H1 (cell line): ENCODE measurements at regions not wholly inside any gene's neighbourhood (a gene's known extent, or its start where the extent isn't known, plus 50 kb on each side); places are given as distances from the start of the nearest gene placed in this dataset.

Experiments used
- CTCF ChIA-PET: fragments of 300-600 bp; sonication (Branson Sonifier 250); formaldehyde crosslinking; loops from one replicate; lab custom pipeline; 2021; ENCODE audit not compliant: partially characterized antibody; lab: Charles Lee
- POLR2A ChIA-PET: fragments of 300-600 bp; sonication (Branson Sonifier 250); formaldehyde crosslinking; loops from one replicate; lab custom pipeline; 2021; ENCODE audit warnings: inconsistent platforms; ENCODE audit not compliant: partially characterized antibody; lab: Charles Lee
- DNase-seq, 2 experiments: peaks; one replicate each; pipeline versions ENCODE4 v3.0.0 to v3.0.0-alpha.2; 2010 to 2022; ENCODE audit warnings: low spot score in 2 of 2, low read depth in 1 of 2, mixed read lengths in 1 of 2
- FAIRE-seq: peaks from 2 replicates; lab custom pipeline; 2011; peaks lifted over from hg19 to GRCh38; lab: Jason Lieb, UNC
- H2AFZ ChIP-seq: 2 replicates; pipeline ENCODE4 v1.8.1; 2012; ENCODE audit warnings: low read length, inconsistent platforms
- H2AK5ac ChIP-seq: 2 replicates; pipeline ENCODE4 v1.6.1; 2013; ENCODE audit warnings: low read depth, low read length
- H2BK120ac ChIP-seq: replicated peaks from 2 replicates; pipeline ENCODE3; 2013; ENCODE audit warnings: low read depth, low read length, inconsistent platforms
- H2BK12ac ChIP-seq: 2 replicates; pipeline ENCODE4 v1.6.1; 2013; ENCODE audit warnings: low read depth, low read length
- H2BK15ac ChIP-seq: 2 replicates; pipeline ENCODE4 v1.6.1; 2013; ENCODE audit warnings: low read length
- H2BK20ac ChIP-seq: 2 replicates; pipeline ENCODE4 v1.6.1; 2013; ENCODE audit warnings: low read length
- H2BK5ac ChIP-seq: 2 replicates; pipeline ENCODE4 v1.6.1; 2013; ENCODE audit warnings: low read depth, low read length
- H3K14ac ChIP-seq: 2 replicates; pipeline ENCODE4 v1.6.1; 2013; ENCODE audit warnings: inconsistent platforms; ENCODE audit not compliant: insufficient read length
- H3K18ac ChIP-seq: 2 replicates; pipeline ENCODE4 v1.6.1; 2013; ENCODE audit warnings: low read length; ENCODE audit errors: extremely low read depth
- H3K23ac ChIP-seq: 2 replicates; pipeline ENCODE4 v1.6.1; 2013; ENCODE audit warnings: inconsistent platforms; ENCODE audit not compliant: insufficient read length
- H3K23me2 ChIP-seq: 2 replicates; pipeline ENCODE4 v1.6.1; 2013; ENCODE audit warnings: low read depth, low read length
- H3K27ac ChIP-seq: 2 replicates; pipeline ENCODE4 v1.6.1; 2011; ENCODE audit warnings: low read depth, low read length, inconsistent platforms
- H3K27me3 ChIP-seq, 4 experiments: replicated peaks in 1 of 4; 1 replicate in 1 of 4; 2 replicates in 3 of 4; pipeline versions ENCODE4 v1.6.1 to v1.8.1; 2011 to 2013; ENCODE audit warnings: low read length in 3 of 4, mild to moderate bottlenecking in 3 of 4, inconsistent platforms in 2 of 4, mixed read lengths in 2 of 4, moderate library complexity in 1 of 4; ENCODE audit not compliant: control insufficient read depth in 3 of 4, insufficient read depth in 3 of 4; ENCODE audit errors: extremely low read depth in 1 of 4
- H3K36me3 ChIP-seq, 4 experiments: 2 replicates each; pipeline versions ENCODE4 v1.6.1 to v1.8.1; 2011 to 2013; ENCODE audit warnings: mild to moderate bottlenecking in 4 of 4, low read length in 3 of 4, moderate library complexity in 2 of 4, control low read depth in 1 of 4, inconsistent platforms in 1 of 4; ENCODE audit not compliant: insufficient read depth in 4 of 4, control insufficient read depth in 2 of 4
- H3K4ac ChIP-seq: replicated peaks from 2 replicates; pipeline ENCODE3; 2013; ENCODE audit warnings: low read length, low read depth, mixed read lengths, inconsistent platforms; ENCODE audit not compliant: insufficient read length
- H3K4me1 ChIP-seq, 4 experiments: replicated peaks in 1 of 4; 1 replicate in 1 of 4; 2 replicates in 3 of 4; pipeline versions ENCODE4 v1.6.1 to v1.8.1; 2011 to 2013; ENCODE audit warnings: low read length in 3 of 4, inconsistent platforms in 2 of 4, mixed read lengths in 1 of 4; ENCODE audit not compliant: insufficient read depth in 4 of 4, control insufficient read depth in 3 of 4
- H3K4me2 ChIP-seq, 2 experiments: 2 replicates each; pipeline versions ENCODE4 v1.6.1 to v1.8.1; 2011 to 2013; ENCODE audit warnings: low read depth in 2 of 2, low read length in 2 of 2, control low read depth in 1 of 2, inconsistent platforms in 1 of 2, mild to moderate bottlenecking in 1 of 2; ENCODE audit not compliant: insufficient read depth in 1 of 2
- H3K4me3 ChIP-seq, 4 experiments: fragments of 200-600, 300-600 bp in 1 of 4; sonication (generic), shearing (Covaris generic), sonication (Bioruptor Twin) in 1 of 4; 2 replicates each; pipeline versions ENCODE4 v1.5.1 to v1.8.1; 2011 to 2016; ENCODE audit warnings: low read length in 4 of 4, low read depth in 3 of 4, control low read depth in 2 of 4, inconsistent platforms in 2 of 4, mild to moderate bottlenecking in 2 of 4, mixed read lengths in 1 of 4, moderate library complexity in 1 of 4; ENCODE audit not compliant: insufficient read depth in 2 of 4; ENCODE audit errors: extremely low read depth in 1 of 4
- H3K56ac ChIP-seq: replicated peaks from 2 replicates; pipeline ENCODE3; 2013; ENCODE audit warnings: low read depth, mild to moderate bottlenecking, mixed read lengths, low read length, inconsistent platforms; ENCODE audit not compliant: insufficient read length
- H3K79me1 ChIP-seq: 2 replicates; pipeline ENCODE4 v1.6.1; 2013; ENCODE audit warnings: low read depth, low read length, control low read depth
- H3K79me2 ChIP-seq, 2 experiments: 2 replicates each; pipeline versions ENCODE4 v1.6.1 to v1.8.1; 2012 to 2013; ENCODE audit warnings: low read length in 2 of 2, mild to moderate bottlenecking in 2 of 2, inconsistent platforms in 1 of 2; ENCODE audit not compliant: insufficient read depth in 2 of 2, control insufficient read depth in 1 of 2
- H3K9ac ChIP-seq, 4 experiments: replicated peaks in 1 of 4; 1 replicate in 1 of 4; 2 replicates in 3 of 4; pipeline versions ENCODE4 v1.6.1 to v1.8.1; 2011 to 2013; ENCODE audit warnings: low read depth in 3 of 4, low read length in 3 of 4, control low read depth in 2 of 4, mild to moderate bottlenecking in 2 of 4, moderate library complexity in 2 of 4, inconsistent platforms in 1 of 4; ENCODE audit errors: extremely low read depth in 1 of 4
- H3K9me3 ChIP-seq, 2 experiments: 2 replicates each; pipeline versions ENCODE4 v1.6.1 to v1.8.1; 2012 to 2013; ENCODE audit warnings: mild to moderate bottlenecking in 2 of 2, moderate library complexity in 2 of 2, control low read depth in 1 of 2, inconsistent platforms in 1 of 2, low read depth in 1 of 2, low read length in 1 of 2, mixed read lengths in 1 of 2; ENCODE audit not compliant: insufficient read depth in 2 of 2
- H4K20me1 ChIP-seq, 2 experiments: replicated peaks in 1 of 2; 2 replicates each; pipeline versions ENCODE3 to v1.8.1; 2011 to 2013; ENCODE audit warnings: inconsistent platforms in 2 of 2, low read length in 2 of 2, mild to moderate bottlenecking in 1 of 2; ENCODE audit not compliant: insufficient read depth in 2 of 2, control insufficient read depth in 1 of 2
- H4K5ac ChIP-seq: 2 replicates; pipeline ENCODE4 v1.6.1; 2013; ENCODE audit warnings: low read length, low read depth, mixed read lengths, inconsistent platforms; ENCODE audit not compliant: insufficient read length
- H4K8ac ChIP-seq: 2 replicates; pipeline ENCODE4 v1.8.0; 2013; ENCODE audit warnings: mild to moderate bottlenecking, moderate library complexity, low read length, inconsistent platforms; ENCODE audit not compliant: insufficient read depth; ENCODE audit errors: extremely low read depth
- H4K91ac ChIP-seq: replicated peaks from 2 replicates; pipeline ENCODE3; 2013; ENCODE audit warnings: low read length, mixed read lengths, inconsistent platforms; ENCODE audit not compliant: insufficient read length
- ASH2L ChIP-seq: fragments of 200-600, 300-600 bp; sonication (generic); IDR thresholded peaks from one replicate; pipeline ENCODE4 v1.7.1; 2017; ENCODE audit warnings: low read length
- CEBPB ChIP-seq: IDR thresholded peaks from 2 replicates; pipeline ENCODE4 v1.6.1; 2012; ENCODE audit warnings: low read depth, low read length
- CHD2 ChIP-seq: IDR thresholded peaks from 2 replicates; pipeline ENCODE4 v1.6.1; 2012; ENCODE audit warnings: low read length, improper control_type of control experiment
- EZH2 ChIP-seq: fragments of 200-600 bp; sonication (generic); IDR thresholded peaks from 2 replicates; pipeline ENCODE4 v1.7.1; 2012; ENCODE audit warnings: low read depth, mild to moderate bottlenecking, moderate library complexity, low read length, inconsistent platforms; ENCODE audit not compliant: severe bottlenecking
- JUND ChIP-seq: IDR thresholded peaks from 2 replicates; pipeline ENCODE4 v1.6.1; 2011; ENCODE audit warnings: mild to moderate bottlenecking, improper control_type of control experiment, low read length
- KDM4A ChIP-seq: IDR thresholded peaks from one replicate; pipeline ENCODE4 v1.7.1; 2012; ENCODE audit warnings: low read depth, mild to moderate bottlenecking, moderate library complexity, low read length, inconsistent platforms; ENCODE audit not compliant: severe bottlenecking
- PHF8 ChIP-seq: fragments of 200-600 bp; sonication (generic); conservative IDR thresholded peaks from 2 replicates; pipeline ENCODE4 v1.7.1; 2012; ENCODE audit warnings: low read depth, mild to moderate bottlenecking, inconsistent platforms, low read length, moderate library complexity
- POLR2AphosphoS5 ChIP-seq: IDR thresholded peaks from 2 replicates; pipeline ENCODE4 v1.6.1; 2011; ENCODE audit warnings: low read depth, low read length
- SIRT6 ChIP-seq: IDR thresholded peaks from one replicate; pipeline ENCODE4 v1.7.1; 2012; ENCODE audit warnings: low read length, inconsistent platforms
- SP1 ChIP-seq: IDR thresholded peaks from 2 replicates; pipeline ENCODE4 v1.6.1; 2011; ENCODE audit warnings: low read depth, low read length
- SP4 ChIP-seq: IDR thresholded peaks from 2 replicates; pipeline ENCODE4 v1.6.1; 2012; ENCODE audit warnings: low read length, inconsistent platforms
- TAF1 ChIP-seq: IDR thresholded peaks from 2 replicates; pipeline ENCODE4 v1.6.1; 2011; ENCODE audit warnings: mild to moderate bottlenecking, low read depth, low read length
- TBP ChIP-seq: IDR thresholded peaks from 2 replicates; pipeline ENCODE4 v1.6.1; 2011; ENCODE audit warnings: low read depth, low read length, improper control_type of control experiment
- TCF12 ChIP-seq: IDR thresholded peaks from 2 replicates; pipeline ENCODE4 v1.6.1; 2011; ENCODE audit warnings: low read depth, mild to moderate bottlenecking, low read length
- TF ChIP-seq, protein P1 (sequence below): IDR thresholded peaks from 2 replicates; pipeline ENCODE4 v1.6.1; 2012; ENCODE audit warnings: inconsistent platforms

DNA sequence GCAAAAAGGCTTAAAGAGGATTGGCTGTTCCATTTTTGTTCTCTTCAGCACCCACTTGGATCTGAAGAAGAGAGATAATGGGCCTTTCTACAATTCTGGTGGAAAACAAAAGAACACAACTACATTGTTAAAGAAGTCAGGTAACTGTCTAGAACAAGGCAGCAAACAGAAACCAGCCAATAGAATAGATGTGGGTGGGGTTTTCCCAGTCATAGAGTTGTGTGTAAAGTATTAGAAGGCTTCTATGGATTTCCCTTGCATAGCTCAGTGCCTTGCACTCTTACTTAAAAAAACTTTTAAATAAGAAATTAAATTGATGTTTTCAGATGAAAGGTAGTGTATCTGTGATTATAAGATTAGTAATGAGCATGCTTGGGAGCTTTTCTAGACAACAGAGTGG, 462.7 kb upstream of the ATP11B start:
- Histone ChIP-seq H3K9ac (no peak overlapping the region), H3K4me2 (no peak overlapping the region), H3K9me3 (no peaks in the 10 kb centered on the region; a peak in 1 of 4 replicates), H3K79me1 (no peaks in the 10 kb centered on the region), H4K5ac (no peak overlapping the region), H2BK5ac (no peak overlapping the region), H3K4me1 (peaks cover 0 to 8% (median 6%) of the 10 kb centered on the region in 4 experiments; a peak in 5 of 7 replicates), H3K14ac (no peak overlapping the region), H2BK20ac (no peak overlapping the region), H4K20me1 (no peaks in the 10 kb centered on the region), H4K8ac (no peak overlapping the region), H2AK5ac (no peak overlapping the region), H3K36me3 (no peaks in the 10 kb centered on the region), H3K18ac (no peak overlapping the region), H2BK15ac (no peak overlapping the region), H3K56ac (no peak overlapping the region), H3K23me2 (no peaks in the 10 kb centered on the region), H3K27me3 (no peaks in the 10 kb centered on the region), H3K79me2 (no peaks in the 10 kb centered on the region), H3K23ac (no peak overlapping the region), H4K91ac (no peak overlapping the region), H3K27ac (no peak overlapping the region), H3K4ac (no peak overlapping the region), H2BK120ac (no peak overlapping the region), H2AFZ (no peak overlapping the region), H3K4me3 (no peak overlapping the region), H2BK12ac (no peak overlapping the region)
- ChIA-PET POLR2A (no interaction called here), CTCF (no interaction called here)
- DNase-seq, result no peak
- TF ChIP-seq SP1, result no peak
- TF ChIP-seq CHD2, result no peak
- TF ChIP-seq TBP, result no peak
- TF ChIP-seq POLR2AphosphoS5, result no peak
- no peak for TF ChIP-seq KDM4A
- TF ChIP-seq EZH2, result no peak
- no peak for TF ChIP-seq TCF12
- no peak for TF ChIP-seq SIRT6
- no peak for TF ChIP-seq ASH2L
- TF ChIP-seq PHF8, result no peak
- TF ChIP-seq TAF1, result no peak
- TF ChIP-seq JUND, result no peak
- TF ChIP-seq, protein P1, sequence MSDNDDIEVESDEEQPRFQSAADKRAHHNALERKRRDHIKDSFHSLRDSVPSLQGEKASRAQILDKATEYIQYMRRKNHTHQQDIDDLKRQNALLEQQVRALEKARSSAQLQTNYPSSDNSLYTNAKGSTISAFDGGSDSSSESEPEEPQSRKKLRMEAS, result no peak
- TF ChIP-seq SP4, result no peak
- no peak for TF ChIP-seq CEBPB
- no peak for FAIRE-seq
